T-helper 22 cell (primary cell): ENCODE measurements at regions not wholly inside any gene's neighbourhood (a gene's known extent, or its start where the extent isn't known, plus 50 kb on each side); places are given as distances from the start of the nearest gene placed in this dataset.

ENCODE experiments used
- DNase-seq: peaks from one replicate; pipeline ENCODE4 v3.0.0-alpha.2; 2020; ENCODE audit warnings: low read depth

DNA sequence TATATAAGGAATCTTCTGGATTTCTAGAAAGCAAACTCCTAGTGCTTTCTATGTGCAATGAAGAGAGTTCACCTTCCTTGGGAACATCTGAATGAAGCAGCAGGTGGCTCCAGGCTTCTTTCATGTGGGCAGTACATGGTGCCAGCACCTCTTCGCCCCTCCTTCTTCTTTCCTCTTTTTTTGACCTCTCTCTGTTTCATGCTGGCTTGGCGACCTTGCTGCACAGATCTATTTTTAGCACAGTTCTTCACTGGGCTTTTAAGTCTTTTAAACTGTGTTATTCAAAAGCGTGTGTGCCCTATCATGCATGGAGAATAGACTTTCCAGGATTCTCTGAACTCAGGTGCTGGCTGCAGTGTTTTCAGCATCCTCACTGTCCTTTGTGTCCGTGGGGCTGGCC lies 400.3 kb upstream of the PRKCQ start:
- no peak for DNase-seq

DNA sequence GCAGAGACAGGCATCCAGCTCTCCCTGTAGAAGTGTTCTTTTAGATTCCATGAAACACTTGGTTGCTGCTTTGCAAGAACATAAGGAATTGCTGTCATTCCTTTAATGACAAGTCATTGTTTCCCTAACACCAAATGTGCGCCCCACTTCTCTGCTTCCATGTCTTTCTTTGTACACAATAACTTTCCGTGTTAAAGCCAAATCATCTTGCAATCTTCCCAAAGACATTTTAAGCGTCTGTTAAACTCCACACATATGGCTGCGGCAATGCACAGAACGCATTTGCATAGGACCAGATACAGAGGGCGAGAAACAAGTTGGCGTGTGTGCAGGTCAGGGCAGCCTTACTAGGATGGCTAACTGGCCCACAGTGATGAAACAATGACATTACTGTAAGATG lies 399.3 kb upstream of the PRKCQ start:
- no peak for DNase-seq

DNA sequence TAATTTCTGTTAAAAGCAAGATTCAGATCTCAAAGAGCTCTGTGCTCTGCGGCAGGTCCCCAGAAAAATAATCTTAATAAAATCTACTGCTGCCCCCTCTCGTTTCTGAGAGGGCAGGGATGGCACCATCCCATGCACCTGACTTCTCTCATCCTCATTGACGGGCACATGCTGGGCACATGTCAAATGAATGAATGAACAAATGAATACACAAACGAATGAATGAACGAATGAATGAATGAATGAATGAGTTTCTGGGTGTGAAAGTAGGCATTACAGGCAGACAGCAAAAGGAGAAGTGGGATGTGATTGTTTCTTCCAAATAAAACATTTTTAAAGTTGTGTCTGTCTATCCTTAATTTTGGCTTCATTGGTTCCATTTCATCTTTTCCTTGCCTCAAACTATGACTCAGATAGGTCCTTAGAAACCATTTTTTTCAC lies 398.1 kb upstream of the PRKCQ start:
- DNase-seq = no peak

DNA sequence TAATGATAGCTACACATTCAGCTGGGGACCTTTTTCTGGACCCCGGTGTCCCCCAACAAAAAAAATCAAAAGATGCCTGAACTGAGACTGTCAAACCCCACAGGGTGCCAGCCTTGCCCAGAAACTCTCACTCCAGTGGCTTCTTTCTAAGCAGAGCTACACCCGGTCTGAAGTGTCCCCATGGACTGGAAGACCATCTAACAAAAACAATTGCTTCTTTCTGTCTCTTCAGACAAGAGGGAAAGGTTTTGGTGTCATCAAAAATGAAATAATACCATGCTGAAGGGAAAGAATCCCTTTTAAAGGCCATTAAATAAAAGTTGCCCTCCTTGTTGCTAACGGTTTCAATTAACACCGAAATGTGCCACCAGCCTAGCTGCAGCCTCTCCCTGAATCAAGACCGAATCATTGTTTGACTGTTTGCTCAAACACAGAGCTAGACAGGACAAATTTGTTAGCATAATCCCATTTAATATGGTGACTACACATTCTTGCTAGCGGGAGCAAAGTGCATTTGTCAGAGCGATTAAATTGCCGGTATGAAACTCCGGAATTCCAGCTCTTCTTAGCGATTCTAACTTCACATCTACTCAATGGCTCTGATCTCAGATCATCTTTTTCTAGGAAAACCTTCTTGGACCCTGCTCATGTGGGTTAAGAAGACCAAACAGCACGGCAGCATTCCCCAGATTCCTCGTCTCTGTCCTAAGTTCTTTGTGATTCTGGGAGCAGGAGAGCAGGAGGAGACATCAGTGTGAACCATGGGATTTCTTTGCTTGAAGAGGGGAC lies 397.5 kb upstream of the PRKCQ start:
- DNase-seq = no peak

DNA sequence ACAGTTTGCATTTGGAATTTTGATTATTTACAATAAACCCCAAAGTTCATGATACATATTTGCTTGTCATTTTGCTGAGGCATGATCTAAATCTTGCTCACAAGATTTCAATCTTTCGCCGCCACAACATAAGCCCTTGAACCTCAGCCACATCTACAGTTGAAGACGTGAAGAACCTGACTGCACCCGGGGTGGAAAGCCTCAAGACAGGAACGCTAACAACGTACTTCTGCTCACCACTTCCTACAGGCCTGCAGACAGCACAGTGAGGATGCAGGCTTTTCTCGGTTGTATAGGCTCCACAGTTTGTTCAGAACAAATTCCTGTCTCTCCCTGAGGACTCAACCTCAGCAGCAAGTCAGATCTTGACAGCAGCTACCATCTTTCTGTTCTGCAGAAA lies 393.8 kb upstream of the PRKCQ start:
- no peak for DNase-seq

DNA sequence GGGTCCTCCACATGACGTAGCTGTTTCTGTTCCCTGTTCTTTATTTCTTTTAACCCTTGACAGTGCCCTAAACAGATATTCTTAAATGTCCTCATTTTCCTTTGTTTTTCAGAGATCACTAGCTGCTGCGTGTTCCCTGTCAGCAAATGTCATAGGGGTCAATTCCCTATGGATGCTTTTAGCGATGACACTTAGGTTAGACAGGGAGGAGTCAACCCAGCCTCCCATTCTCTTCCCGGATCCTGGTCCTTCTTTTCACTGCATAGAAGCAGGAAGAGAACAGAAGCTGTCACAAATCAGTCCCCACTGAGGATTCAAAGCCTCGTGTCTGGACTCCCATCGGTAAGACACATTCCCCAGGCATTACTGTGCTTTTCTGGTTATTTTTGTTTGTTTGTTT lies 392.1 kb upstream of the PRKCQ start:
- no peak for DNase-seq

DNA sequence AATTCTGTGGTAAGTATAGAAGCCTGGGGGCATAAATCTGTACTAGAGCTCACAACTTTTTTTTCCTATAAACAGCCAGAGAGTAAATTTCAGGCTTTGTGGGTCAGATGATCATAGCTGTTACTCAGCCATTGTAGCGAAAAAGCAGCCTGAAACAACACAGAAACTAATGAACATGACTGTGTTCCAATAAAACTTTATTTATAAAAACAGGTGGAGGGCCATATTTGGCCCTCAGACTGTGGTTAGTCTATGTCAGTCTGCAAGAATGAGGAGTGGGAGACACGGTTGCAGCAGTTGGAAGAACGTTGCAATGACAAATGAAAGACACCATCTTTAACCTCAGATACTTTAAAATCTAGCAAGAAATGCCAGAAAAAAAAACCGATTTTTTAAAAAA lies 389.6 kb upstream of the PRKCQ start:
- DNase-seq = no peak

DNA sequence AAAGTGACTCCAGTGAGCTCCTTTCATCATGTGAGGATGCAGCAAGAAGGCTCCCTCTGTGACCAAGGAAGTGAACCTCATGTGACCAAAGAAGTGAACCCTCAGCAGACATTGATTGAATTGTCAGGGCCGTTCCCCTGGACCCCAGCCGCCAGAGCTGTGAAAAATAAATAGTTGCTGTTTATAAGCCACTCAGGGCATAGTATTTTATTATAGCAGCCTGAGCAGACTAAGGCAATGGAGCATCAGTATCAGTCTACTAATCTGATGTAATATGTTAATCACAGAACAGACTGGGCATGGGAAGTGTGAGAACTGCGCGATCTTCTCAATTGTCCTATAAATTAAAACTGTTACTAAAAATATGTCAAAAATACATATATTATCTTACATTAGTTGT lies 384.5 kb upstream of the PRKCQ start:
- no peak for DNase-seq

DNA sequence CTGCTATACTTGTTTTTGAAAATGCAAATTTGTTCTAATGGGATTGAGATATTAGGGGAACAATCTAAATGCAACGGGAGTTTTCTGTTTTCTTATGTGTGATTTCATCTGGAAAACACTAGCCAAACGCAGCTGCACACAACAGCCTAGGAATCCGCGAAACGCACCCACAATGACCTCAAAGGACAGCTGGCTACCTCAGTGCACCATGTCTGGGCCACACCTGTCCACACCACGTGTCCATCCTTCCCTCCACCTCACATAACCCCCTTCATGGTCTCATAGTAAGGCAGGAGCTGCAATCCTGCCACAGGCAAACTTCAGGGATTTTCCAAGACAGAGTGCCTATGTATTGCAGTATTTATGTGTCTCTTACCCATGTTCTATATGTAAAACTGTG lies 382.5 kb upstream of the PRKCQ start:
- DNase-seq = no peak

DNA sequence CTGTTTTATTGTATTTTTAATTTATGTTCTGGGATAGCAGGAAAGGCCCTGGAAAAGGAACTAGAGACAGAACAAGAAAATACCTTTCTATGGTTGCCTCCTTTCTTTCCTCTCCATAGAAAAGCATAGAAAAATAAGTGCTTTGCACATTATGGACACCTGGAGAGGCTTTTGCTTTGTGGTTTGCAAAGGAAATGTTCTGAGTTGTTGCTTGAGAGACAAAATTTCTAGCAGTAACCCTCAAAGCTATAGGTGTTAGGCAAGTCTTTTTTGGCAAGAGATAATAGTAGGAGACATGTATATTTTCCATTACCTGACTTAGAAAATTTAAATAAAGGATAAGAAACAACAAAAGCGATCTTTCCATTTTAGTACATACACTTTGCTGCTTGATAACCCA lies 378.6 kb upstream of the PRKCQ start:
- no peak for DNase-seq

DNA sequence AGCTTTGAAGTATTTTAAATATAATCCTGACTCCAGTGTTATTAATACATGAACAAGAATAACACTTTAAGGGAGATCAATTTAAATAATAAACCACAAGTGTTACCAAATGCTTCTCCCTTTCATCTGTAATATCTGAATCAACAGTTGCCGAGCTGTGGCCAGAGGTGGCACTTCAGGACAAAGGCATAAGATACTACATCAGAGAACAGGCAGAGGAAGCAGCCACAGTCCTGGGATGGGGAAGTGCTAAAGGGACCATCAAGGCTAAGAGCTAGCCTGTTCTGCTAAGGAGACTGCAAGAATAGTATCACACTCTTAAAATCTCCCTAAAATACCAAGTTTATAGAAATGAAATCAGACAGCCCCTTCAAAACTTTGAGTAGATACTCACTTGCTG lies 378.2 kb upstream of the PRKCQ start:
- DNase-seq = no peak

DNA sequence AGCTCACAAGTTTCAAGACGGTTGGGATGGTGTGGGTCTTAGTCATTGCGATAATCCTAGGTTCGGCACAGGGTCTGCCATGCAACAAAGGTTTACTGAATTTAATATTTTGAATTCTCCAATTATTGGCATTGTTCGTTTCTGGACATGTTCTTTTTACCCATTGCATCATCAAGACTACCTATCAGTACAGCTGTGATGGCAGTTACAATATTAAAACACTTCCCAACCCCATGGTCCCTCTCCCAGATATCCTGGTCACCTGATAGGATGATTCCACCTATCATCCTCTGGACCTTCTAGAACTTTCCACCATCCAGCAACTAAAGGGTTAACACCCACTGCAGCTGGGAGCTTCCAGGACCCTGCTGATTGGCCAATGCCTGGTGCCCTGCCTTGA lies 377.8 kb upstream of the PRKCQ start:
- no peak for DNase-seq

DNA sequence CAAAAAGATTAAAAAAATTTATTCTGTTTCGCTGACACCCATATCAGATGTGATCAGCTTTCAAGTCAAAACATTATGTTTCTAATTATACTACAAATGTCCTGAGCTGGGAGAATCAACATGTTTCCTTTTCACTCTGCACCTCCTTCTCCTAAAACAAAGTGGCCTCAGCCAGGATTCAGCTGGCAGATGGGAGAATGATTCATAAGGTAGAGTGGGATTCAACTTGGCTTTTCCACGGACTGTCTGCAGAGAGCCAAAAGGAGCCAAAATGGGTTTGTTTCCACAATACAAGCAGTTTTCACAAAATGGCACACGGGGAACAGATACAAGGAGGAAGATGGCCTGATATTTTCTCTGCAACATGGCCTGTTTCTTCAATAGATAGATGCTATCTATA lies 376.5 kb upstream of the PRKCQ start:
- no peak for DNase-seq

DNA sequence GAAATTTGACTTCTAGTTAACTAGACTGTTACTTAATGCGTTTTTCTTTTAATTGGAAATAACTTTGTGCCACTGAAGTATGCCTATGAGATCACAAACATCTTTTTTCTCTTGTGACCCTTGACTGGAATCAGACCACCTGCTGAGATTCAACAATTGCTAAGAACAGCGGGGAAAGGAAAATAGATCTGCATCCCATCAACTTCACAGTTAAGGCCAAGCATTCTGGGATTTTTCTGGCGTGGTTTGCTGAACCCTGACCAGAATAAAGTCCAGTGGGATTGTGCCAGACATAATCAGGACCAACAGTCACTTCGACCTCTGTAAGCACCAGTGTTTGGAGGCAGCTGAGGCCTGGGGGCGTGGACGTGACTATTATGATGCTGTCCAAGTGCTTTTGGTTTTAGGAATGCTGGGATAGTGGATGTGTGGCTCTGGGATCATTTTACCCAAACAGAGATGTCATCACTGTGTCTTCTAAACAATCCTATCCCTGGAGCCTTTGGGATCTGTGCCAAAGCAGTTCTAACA lies 373.3 kb upstream of the PRKCQ start:
- no peak for DNase-seq

DNA sequence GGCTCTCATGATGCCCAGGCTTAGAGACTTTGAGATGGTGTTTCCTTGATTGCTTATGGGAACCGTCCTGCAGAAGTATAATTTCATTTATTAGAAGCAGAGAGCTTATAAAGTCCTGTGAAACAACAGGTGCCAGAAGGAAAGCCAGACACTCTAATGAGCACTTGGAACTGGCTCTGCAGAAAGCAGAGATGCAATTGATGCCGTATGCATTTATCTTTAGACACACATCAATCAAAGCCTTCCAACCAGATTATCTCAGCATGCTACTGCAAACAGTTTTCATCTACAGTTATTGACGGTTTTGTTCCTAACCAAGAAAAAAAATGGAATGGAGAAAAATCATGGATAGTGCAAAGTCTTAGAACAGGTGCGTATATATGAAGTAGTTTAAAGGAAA lies 371.7 kb upstream of the PRKCQ start:
- DNase-seq = no peak

DNA sequence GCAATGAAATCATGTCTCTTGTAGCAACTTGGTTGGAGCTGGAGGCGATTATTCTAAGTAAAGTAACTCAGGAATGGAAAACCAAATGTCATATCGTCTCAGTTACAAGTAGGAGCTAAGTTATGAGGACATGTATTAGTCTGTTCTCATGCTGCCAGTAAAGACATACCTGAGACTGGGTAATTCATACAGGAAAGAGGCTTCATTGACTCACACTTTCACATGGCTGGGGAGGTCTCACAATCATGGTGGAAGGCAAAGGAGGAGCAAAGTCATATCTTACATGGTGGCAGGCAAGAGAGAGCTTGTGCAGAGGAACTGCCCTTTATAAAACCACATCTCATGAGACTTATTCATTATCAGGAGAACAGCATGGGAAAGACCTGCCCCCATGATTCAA lies 370.1 kb upstream of the PRKCQ start:
- no peak for DNase-seq

DNA sequence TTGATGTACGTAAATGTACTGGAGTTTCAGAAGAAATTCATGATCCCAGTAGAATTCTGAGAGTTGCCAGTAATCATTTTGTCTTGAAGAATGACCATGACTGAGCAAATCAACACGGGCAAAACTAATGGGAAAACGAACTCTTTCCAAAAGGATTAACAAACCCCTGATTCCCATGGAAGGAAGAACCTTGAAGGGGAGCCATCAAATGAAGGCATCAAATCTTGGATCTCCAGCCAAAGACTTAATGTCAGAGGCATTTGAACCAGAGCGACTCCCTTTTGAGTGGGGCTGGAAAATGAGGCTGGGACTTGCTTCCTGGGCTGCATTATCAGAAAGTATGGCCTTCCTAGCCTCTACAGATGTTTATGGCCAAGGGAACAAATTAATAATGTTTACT lies 364.4 kb upstream of the PRKCQ start:
- no peak for DNase-seq

DNA sequence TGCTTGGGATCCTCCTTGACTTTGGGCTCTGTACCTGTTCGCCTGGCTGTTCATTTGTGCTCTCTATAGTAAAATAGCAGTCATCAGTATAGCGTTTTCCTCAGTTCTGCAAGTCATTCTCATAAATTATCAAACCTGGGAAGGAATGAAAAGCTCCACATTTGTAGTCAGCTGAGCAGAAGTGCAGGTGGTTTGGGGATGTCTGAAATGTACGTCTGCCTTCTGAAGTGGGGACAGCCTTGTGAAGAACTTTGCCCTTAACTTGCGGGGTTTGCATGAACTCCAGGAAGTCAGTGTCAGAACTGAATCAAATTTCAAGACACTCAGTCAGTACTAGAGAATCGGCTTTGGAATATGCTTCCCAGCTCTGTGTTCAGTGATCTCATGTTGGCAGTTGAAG lies 358.3 kb upstream of the PRKCQ start:
- no peak for DNase-seq

DNA sequence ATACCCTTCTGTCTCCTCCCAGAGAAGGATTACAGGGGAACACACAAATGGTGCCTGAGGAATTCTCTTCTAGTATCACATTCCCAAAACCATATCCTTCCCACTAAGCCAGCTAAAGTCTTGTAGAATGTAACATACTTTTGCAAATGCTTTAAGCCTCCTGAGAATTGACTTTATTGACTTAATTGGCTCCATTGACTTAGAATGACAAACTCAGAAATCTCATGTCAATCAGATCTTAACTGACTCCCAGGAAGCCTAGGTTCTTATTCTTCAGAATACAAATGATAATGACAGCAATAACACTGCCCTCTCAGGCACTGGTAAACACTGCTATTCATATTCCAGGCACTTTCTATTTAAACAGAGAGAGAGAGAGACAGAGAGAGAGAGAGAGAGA lies 356.9 kb upstream of the PRKCQ start:
- no peak for DNase-seq

DNA sequence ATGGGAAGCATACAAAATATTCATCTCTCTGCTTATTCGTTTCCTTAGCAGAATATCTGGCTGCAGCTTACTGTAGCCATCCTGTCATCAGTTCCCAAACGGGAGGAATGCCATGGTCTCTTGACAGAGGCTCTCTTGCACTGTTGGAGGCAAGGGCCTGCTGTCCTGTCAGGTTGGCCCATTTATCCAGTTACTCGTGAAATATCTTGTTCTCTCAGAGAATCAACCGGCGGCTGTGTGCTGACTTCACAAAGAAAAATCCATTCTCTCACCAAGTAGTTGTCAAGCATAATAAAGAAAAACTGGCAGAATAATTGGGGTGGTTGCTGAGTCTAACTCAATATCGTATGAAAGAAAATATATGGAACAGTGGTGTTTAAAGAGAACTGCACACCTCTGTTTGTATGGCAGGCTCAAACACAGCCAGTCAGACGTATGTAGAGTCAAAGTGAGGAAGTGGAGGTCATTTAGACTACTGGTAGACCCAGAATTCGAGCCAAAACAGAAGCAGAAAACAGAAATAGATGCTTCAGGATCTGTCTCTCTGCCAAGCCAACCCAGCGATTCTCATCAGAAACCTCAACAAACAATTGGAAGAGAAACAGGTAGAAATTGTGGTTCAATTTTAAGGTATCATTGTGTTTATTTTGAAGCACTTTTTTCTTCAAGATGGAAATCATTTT lies 349.2 kb upstream of the PRKCQ start:
- DNase-seq = no peak

DNA sequence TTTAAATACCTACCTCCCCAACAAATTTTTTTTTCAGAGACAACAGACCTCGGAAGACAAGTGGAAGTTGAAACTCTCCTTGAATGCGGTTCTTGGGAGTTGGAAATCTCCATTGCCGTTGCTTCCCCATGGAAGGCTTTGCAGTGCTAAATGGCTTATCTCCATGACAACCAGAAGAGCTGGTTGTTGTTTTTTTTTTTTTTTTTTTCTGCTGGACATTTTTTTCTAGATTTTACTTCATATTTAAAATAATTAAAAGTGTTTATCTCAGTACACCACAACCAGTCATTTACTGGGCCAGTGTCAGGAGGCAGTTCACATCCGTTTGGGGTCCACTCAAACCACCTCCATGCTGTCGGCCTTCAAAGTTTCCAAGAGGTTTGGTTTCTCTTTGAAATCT lies 348.5 kb upstream of the PRKCQ start:
- DNase-seq = no peak

DNA sequence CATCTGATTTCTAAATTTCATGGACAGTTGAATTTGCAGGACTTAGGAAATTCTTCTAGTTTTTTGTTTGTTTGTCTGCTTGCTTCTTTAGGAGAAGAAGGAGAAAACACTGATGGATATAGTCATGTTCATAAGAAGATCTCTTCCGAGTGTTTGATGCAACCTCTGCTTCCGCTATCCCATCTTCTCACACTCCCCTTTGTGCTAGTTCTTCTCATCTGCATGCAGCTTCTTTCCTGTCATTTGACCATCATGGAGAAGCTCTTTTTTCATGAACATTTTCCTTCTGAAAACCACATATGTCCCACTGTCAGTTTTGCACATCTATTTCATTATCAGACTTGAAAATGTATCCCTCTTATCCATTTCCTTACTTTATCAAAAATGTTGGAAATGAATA lies 346.9 kb upstream of the PRKCQ start:
- DNase-seq = no peak

DNA sequence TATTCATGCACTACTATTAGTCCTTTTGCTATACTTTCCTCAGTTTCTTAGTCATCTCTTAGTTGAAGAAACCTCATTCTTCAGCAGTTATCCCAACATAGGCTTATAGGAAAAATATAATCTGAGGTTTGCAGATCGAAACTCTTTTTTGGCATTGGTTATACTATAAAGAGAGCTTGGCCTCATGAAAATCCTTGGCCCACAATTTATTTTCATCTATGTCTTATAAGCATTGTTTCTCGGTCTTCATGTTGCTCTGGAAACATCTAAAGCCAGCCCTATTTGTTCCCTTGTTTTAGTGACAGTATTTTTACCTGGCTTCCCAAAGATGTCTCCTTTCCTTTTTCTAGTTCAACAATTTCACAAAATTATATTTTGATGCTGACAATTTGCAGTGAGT lies 345.1 kb upstream of the PRKCQ start:
- no peak for DNase-seq

DNA sequence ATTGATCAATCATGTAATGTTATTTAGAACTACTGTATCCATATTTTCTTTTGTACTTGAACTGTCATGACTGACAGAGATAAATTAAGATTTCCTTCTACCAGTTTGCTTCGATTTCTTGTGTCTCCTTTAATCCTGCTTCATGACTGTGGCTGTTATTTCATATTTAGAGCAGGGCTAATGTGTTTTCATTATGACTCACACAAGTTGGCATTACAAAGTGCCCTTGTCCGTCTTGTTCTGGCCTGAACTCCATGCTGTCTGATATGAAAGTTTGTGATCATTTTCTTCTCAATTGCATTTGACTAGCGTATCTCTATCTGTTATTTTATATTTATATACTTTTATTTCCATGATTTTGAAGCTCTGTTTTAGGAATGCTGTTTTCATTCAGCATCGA lies 344.1 kb upstream of the PRKCQ start:
- DNase-seq = no peak
